Tibial nerve (tissue), 3 donors: ENCODE measurements at regions not wholly inside any gene's neighbourhood (a gene's known extent, or its start where the extent isn't known, plus 50 kb on each side); places are given as distances from the start of the nearest gene placed in this dataset.

ENCODE experiments used
- CTCF ChIP-seq, 5 experiments: fragments of 200-600 bp in 3 of 5; fragments of 450-650 bp in 2 of 5; sonication (generic) in 3 of 5; IDR thresholded peaks; one replicate each; pipeline ENCODE4 v1.5.1; 2016 to 2019; ENCODE audit warnings: antibody characterized with exemption in 5 of 5, mild to moderate bottlenecking in 3 of 5, moderate library complexity in 2 of 5
- POLR2A ChIP-seq, 2 donors: fragments of 450-650 bp; IDR thresholded peaks; one replicate each; pipeline ENCODE4 v1.6.1; 2017; ENCODE audit warnings: antibody characterized with exemption in 2 of 2, mild to moderate bottlenecking in 2 of 2, moderate library complexity in 2 of 2

- TF ChIP-seq CTCF (IDR thresholded peaks at IDR 0.05) (no peak), POLR2A (IDR thresholded peaks at IDR 0.05) (no peak)
These were observed 364.2 kb downstream of the ZNF516 start for GRCh38 chr18:76130845-76131244.
